ENCODE measurements at regions not wholly inside any gene's neighbourhood (a gene's known extent, or its start where the extent isn't known, plus 50 kb on each side); places are given as distances from the start of the nearest gene placed in this dataset.

DNA sequence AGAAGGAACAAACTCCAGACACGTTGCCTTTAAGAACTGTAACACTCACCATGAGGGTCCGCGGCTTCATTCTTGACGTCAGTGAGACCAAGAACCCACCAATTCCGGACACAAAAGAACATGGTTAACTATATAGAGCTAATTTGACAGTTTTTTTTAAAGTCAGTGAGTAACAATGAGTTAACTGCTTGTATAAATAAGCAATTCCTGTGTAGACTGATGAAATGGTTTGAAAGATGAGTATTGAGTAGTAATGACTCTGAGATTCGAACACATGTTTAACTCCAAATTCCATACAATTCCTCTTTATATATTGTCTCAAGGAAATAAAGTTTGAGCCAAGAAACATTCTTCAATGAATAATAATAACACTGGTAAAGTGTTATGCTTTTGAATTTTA is 478.0 kb downstream of the MMUT start:
- TF ChIP-seq POLR2A (IDR thresholded peaks at IDR 0.05), result no peak
- TF ChIP-seq, protein P1, sequence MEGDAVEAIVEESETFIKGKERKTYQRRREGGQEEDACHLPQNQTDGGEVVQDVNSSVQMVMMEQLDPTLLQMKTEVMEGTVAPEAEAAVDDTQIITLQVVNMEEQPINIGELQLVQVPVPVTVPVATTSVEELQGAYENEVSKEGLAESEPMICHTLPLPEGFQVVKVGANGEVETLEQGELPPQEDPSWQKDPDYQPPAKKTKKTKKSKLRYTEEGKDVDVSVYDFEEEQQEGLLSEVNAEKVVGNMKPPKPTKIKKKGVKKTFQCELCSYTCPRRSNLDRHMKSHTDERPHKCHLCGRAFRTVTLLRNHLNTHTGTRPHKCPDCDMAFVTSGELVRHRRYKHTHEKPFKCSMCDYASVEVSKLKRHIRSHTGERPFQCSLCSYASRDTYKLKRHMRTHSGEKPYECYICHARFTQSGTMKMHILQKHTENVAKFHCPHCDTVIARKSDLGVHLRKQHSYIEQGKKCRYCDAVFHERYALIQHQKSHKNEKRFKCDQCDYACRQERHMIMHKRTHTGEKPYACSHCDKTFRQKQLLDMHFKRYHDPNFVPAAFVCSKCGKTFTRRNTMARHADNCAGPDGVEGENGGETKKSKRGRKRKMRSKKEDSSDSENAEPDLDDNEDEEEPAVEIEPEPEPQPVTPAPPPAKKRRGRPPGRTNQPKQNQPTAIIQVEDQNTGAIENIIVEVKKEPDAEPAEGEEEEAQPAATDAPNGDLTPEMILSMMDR (IDR thresholded peaks at IDR 0.05), result no peak
